Fibroblast of the aortic adventitia (primary cell): ENCODE measurements at regions not wholly inside any gene's neighbourhood (a gene's known extent, or its start where the extent isn't known, plus 50 kb on each side); places are given as distances from the start of the nearest gene placed in this dataset.

Experiments
- DNase-seq: peaks from one replicate; pipeline ENCODE4 v3.0.0-alpha.2; 2010; ENCODE audit warnings: low read depth
- H3K4me3 ChIP-seq: 2 replicates; pipeline ENCODE4 v1.5.1; 2011; ENCODE audit warnings: low read depth, mild to moderate bottlenecking, control low read depth, low read length, moderate library complexity
- CTCF ChIP-seq: IDR thresholded peaks from 2 replicates; pipeline ENCODE4 v1.5.1; 2011; ENCODE audit warnings: mild to moderate bottlenecking, low read length, control low read depth, inconsistent platforms; ENCODE audit not compliant: insufficient read depth

GRCh38 chr15:25177955-25178801 lies 223.4 kb downstream of the SNRPN start:
- DNase-seq = no peak
- H3K4me3 ChIP-seq = no peak overlapping the region
- no peak for TF ChIP-seq CTCF

- TF ChIP-seq CTCF = no peak
- no peak for DNase-seq
- no peak overlapping the region for H3K4me3 ChIP-seq
Observed at GRCh38 chr15:25178835-25179672, 224.3 kb downstream of the SNRPN start.

GRCh38 chr15:25179673-25180511 lies 225.1 kb downstream of the SNRPN start:
- H3K4me3 ChIP-seq = no peak overlapping the region
- DNase-seq = no peak
- no peak for TF ChIP-seq CTCF

- H3K4me3 ChIP-seq = no peak overlapping the region
- TF ChIP-seq CTCF = no peak
- no peak for DNase-seq
Observed at GRCh38 chr15:25180606-25181292, 226.0 kb downstream of the SNRPN start.

- TF ChIP-seq CTCF = no peak
- H3K4me3 ChIP-seq = no peak overlapping the region
- no peak for DNase-seq
Observed at GRCh38 chr15:25181293-25182097, 226.7 kb downstream of the SNRPN start.
